CD14-positive monocyte (primary cell): ENCODE measurements at regions not wholly inside any gene's neighbourhood (a gene's known extent, or its start where the extent isn't known, plus 50 kb on each side); places are given as distances from the start of the nearest gene placed in this dataset.

Experiments used
- DNase-seq, 3 donors: peaks; one replicate each; pipeline ENCODE4 v3.0.0-alpha.2; 2011 to 2022
- H2AFZ ChIP-seq: 2 replicates; pipeline ENCODE4 v1.6.0; 2012; ENCODE audit warnings: mild to moderate bottlenecking, low read depth, low read length, inconsistent platforms; ENCODE audit not compliant: insufficient read depth, poor library complexity, severe bottlenecking
- H3K27ac ChIP-seq, 2 donors: 1 replicate in 1 of 2; 2 replicates in 1 of 2; pipeline ENCODE4 v1.5.1; 2012 to 2013; ENCODE audit warnings: low read length in 2 of 2, control low read depth in 1 of 2, inconsistent platforms in 1 of 2, low read depth in 1 of 2, mild to moderate bottlenecking in 1 of 2
- H3K27me3 ChIP-seq, 2 donors: one replicate each; pipeline versions ENCODE4 v1.6.0 to v1.6.1; 2011 to 2013; ENCODE audit warnings: low read length in 2 of 2; ENCODE audit not compliant: control insufficient read depth in 2 of 2, insufficient read depth in 2 of 2
- H3K36me3 ChIP-seq, 2 donors: replicated peaks in 1 of 2; 1 replicate in 1 of 2; 2 replicates in 1 of 2; pipeline versions ENCODE4 v1.5.1 to v1.6.1; 2012 to 2013; ENCODE audit warnings: low read length in 2 of 2, control low read depth in 1 of 2, inconsistent platforms in 1 of 2, mild to moderate bottlenecking in 1 of 2; ENCODE audit not compliant: insufficient read depth in 2 of 2, control insufficient read depth in 1 of 2
- H3K4me1 ChIP-seq, 2 donors: 1 replicate in 1 of 2; 2 replicates in 1 of 2; pipeline versions ENCODE4 v1.5.1 to v1.6.1; 2012 to 2013; ENCODE audit warnings: low read length in 2 of 2, control low read depth in 1 of 2, inconsistent platforms in 1 of 2, mild to moderate bottlenecking in 1 of 2, moderate library complexity in 1 of 2; ENCODE audit not compliant: insufficient read depth in 2 of 2, control insufficient read depth in 1 of 2
- H3K4me2 ChIP-seq: replicated peaks from 2 replicates; pipeline ENCODE3; 2012; ENCODE audit warnings: low read length, moderate library complexity, mild to moderate bottlenecking; ENCODE audit not compliant: poor library complexity, severe bottlenecking; ENCODE audit errors: extremely low read depth
- H3K4me3 ChIP-seq, 3 experiments: fragments of 200-600 bp in 1 of 3; sonication (generic) in 1 of 3; replicated peaks in 1 of 3; 1 replicate in 2 of 3; 2 replicates in 1 of 3; pipeline ENCODE4 v1.5.1; 2011 to 2013; ENCODE audit warnings: low read length in 3 of 3, mild to moderate bottlenecking in 3 of 3, control low read depth in 2 of 3, low read depth in 2 of 3, inconsistent platforms in 1 of 3, moderate library complexity in 1 of 3
- H3K79me2 ChIP-seq: 2 replicates; pipeline ENCODE4 v1.6.0; 2012; ENCODE audit warnings: mild to moderate bottlenecking, control low read depth, inconsistent platforms, low read length, moderate library complexity; ENCODE audit not compliant: insufficient read depth
- H3K9ac ChIP-seq: 2 replicates; pipeline ENCODE4 v1.6.0; 2017; ENCODE audit warnings: low read length, mild to moderate bottlenecking; ENCODE audit not compliant: insufficient read depth, poor library complexity, severe bottlenecking
- H3K9me3 ChIP-seq, 2 donors: replicated peaks in 1 of 2; 1 replicate in 1 of 2; 2 replicates in 1 of 2; pipeline versions ENCODE4 v1.5.1 to v1.6.1; 2012 to 2013; ENCODE audit warnings: low read length in 2 of 2, control low read depth in 1 of 2; ENCODE audit not compliant: control insufficient read depth in 1 of 2, insufficient read depth in 1 of 2
- H4K20me1 ChIP-seq: 2 replicates; pipeline ENCODE4 v1.6.0; 2012; ENCODE audit warnings: mild to moderate bottlenecking, low read length, control low read depth, moderate library complexity; ENCODE audit not compliant: insufficient read depth
- H3K27ac Mint-ChIP-seq, 7 donors: one replicate each; pipeline ENCODE4 v1.8.0; 2020; ENCODE audit warnings: mild to moderate bottlenecking in 7 of 7, mixed read lengths in 7 of 7, moderate library complexity in 6 of 7, inconsistent platforms in 2 of 7
- H3K27me3 Mint-ChIP-seq, 3 donors: one replicate each; pipeline ENCODE4 v1.8.0; 2021 to 2022; ENCODE audit warnings: low read depth in 3 of 3, mild to moderate bottlenecking in 3 of 3, mixed read lengths in 3 of 3, moderate library complexity in 3 of 3, inconsistent platforms in 1 of 3
- H3K36me3 Mint-ChIP-seq, 2 donors: one replicate each; pipeline ENCODE4 v1.8.0; 2020; ENCODE audit warnings: mixed read lengths in 2 of 2, inconsistent platforms in 1 of 2, mild to moderate bottlenecking in 1 of 2
- H3K4me1 Mint-ChIP-seq: one replicate; pipeline ENCODE4 v1.8.0; 2020; ENCODE audit warnings: mild to moderate bottlenecking, mixed read lengths
- H3K4me3 Mint-ChIP-seq, 2 donors: one replicate each; pipeline ENCODE4 v1.8.0; 2020; ENCODE audit warnings: mild to moderate bottlenecking in 2 of 2, mixed read lengths in 2 of 2, moderate library complexity in 1 of 2
- H3K9me3 Mint-ChIP-seq, 7 donors: one replicate each; pipeline ENCODE4 v1.8.0; 2020 to 2022; ENCODE audit warnings: mixed read lengths in 7 of 7, mild to moderate bottlenecking in 6 of 7, moderate library complexity in 6 of 7, inconsistent platforms in 2 of 7
- WGBS: methylation state at CpG from one replicate; pipeline ENCODE4 v1.1.5; 2013; ENCODE audit warnings: missing lambda C conversion rate; ENCODE audit not compliant: insufficient coverage; 5-methylcytosine and 5-hydroxymethylcytosine counted together
- intact Hi-C, 2 donors: fragments of 100-400 bp; cut with micrococcal nuclease; formaldehyde crosslinking; loops; one replicate each; pipeline versions ENCODE4 v1.15.0 to v1.15.1; 2023
- TF ChIP-seq, protein P1 (sequence below): fragments of 200-600 bp; IDR thresholded peaks from one replicate; pipeline ENCODE4 v1.8.0; 2022; ENCODE audit warnings: antibody characterized with exemption, mild to moderate bottlenecking

DNA sequence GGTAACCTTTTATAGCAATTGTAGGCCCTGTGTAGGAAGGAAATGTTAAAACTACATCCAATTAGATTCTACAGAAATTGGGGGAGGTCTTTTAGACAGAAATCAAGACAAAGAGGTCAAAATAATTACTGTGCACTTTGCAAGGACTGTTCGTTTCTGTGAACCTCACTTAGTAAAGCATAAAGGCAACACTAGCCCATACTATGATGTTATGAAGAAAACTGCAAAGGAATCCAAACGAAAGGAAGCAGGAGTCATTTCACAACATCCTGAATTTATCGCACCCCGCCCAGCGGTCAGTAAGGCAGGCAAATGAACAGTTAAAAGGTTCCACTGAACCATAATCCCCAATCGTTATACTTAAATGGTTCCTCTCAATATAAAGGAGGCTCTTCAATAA lies 429.5 kb upstream of the ARID1B start:
- DNase-seq = no peak
- no peaks in the 10 kb centered on the region for H3K79me2 ChIP-seq
- Mint-ChIP-seq H3K4me3 (peak overlapping the region; percentile 25 to 81), H3K27ac (peak overlapping the region in 5 of 7 donors; percentile 3 to 52 (median 13)), H3K9me3 (peaks cover 0 to 9% (median 2%) of the 10 kb centered on the region in 7 donors), H3K27me3 (peaks cover 0 to 3% (median 0%) of the 10 kb centered on the region in 3 donors), H3K4me1 (peaks cover 42% of the 10 kb centered on the region), H3K36me3 (no peaks in the 10 kb centered on the region)
- H4K20me1 ChIP-seq = no peaks in the 10 kb centered on the region
- WGBS = no CpG with 5 or more reads among the region's 6 CpGs
- peak overlapping the region; percentile 70 for H3K4me2 ChIP-seq
- H3K27ac ChIP-seq = peak overlapping the region in 1 of 2 donors; percentile 40
- no peaks in the 10 kb centered on the region for H3K27me3 ChIP-seq
- peak overlapping the region in 2 of 3 experiments; percentile 25 to 48 for H3K4me3 ChIP-seq
- intact Hi-C loops = no loop called here
- TF ChIP-seq, protein P1, sequence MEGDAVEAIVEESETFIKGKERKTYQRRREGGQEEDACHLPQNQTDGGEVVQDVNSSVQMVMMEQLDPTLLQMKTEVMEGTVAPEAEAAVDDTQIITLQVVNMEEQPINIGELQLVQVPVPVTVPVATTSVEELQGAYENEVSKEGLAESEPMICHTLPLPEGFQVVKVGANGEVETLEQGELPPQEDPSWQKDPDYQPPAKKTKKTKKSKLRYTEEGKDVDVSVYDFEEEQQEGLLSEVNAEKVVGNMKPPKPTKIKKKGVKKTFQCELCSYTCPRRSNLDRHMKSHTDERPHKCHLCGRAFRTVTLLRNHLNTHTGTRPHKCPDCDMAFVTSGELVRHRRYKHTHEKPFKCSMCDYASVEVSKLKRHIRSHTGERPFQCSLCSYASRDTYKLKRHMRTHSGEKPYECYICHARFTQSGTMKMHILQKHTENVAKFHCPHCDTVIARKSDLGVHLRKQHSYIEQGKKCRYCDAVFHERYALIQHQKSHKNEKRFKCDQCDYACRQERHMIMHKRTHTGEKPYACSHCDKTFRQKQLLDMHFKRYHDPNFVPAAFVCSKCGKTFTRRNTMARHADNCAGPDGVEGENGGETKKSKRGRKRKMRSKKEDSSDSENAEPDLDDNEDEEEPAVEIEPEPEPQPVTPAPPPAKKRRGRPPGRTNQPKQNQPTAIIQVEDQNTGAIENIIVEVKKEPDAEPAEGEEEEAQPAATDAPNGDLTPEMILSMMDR = no peak
- peak overlapping the region; percentile 42 for H2AFZ ChIP-seq
- H3K9ac ChIP-seq = peak overlapping the region; percentile 16
- peaks cover 34 to 44% of the 10 kb centered on the region in 2 donors for H3K4me1 ChIP-seq
- H3K9me3 ChIP-seq = no peaks in the 10 kb centered on the region
- no peaks in the 10 kb centered on the region for H3K36me3 ChIP-seq

DNA sequence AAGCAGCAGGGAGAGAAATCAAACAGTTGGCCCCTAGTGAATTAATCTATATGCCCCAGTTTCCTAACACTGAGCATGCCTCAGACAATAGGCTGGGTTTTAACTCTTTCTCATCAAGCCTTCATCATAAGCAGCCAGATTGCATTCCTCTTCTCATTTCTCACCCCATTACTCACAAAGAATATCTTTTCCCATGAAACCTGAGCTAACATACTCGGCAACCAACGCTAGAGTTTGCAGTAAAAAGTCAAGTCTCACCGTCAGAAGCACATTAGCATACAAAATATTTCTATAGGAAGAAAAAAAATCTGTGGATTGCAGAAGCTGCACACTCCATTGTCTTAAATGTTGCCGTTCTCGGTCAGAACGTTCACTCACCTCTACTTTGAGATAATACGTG lies 429.9 kb upstream of the ARID1B start:
- H3K9me3 ChIP-seq = no peaks in the 10 kb centered on the region
- H3K27me3 ChIP-seq = no peaks in the 10 kb centered on the region
- Mint-ChIP-seq H3K27ac (peak overlapping the region in 3 of 7 donors; percentile 12 to 52 (median 27)), H3K27me3 (peaks cover 0 to 1% (median 0%) of the 10 kb centered on the region in 3 donors), H3K36me3 (no peaks in the 10 kb centered on the region), H3K4me3 (peak overlapping the region; percentile 25 to 81), H3K4me1 (peaks cover 42% of the 10 kb centered on the region), H3K9me3 (peaks cover 0 to 5% (median under 1%) of the 10 kb centered on the region in 7 donors)
- no peaks in the 10 kb centered on the region for H3K79me2 ChIP-seq
- H3K27ac ChIP-seq = peak overlapping the region in 1 of 2 donors; percentile 40
- H2AFZ ChIP-seq = peak overlapping the region; percentile 42
- WGBS = no CpG with 5 or more reads among the region's 7 CpGs
- H4K20me1 ChIP-seq = no peaks in the 10 kb centered on the region
- TF ChIP-seq, protein P1 = no peak
- intact Hi-C loops = no loop called here
- H3K4me3 ChIP-seq = peak overlapping the region in 1 of 3 experiments; percentile 48
- no peaks in the 10 kb centered on the region for H3K36me3 ChIP-seq
- H3K4me2 ChIP-seq = peak overlapping the region; percentile 70
- no peak for DNase-seq
- peak overlapping the region; percentile 16 for H3K9ac ChIP-seq
- peaks cover 34 to 44% of the 10 kb centered on the region in 2 donors for H3K4me1 ChIP-seq
